Stomach (tissue), 8 donors: ENCODE measurements at regions not wholly inside any gene's neighbourhood (a gene's known extent, or its start where the extent isn't known, plus 50 kb on each side); places are given as distances from the start of the nearest gene placed in this dataset.

Source experiments
- DNase-seq, 2 donors: peaks; one replicate each; pipeline versions ENCODE4 v3.0.0 to v3.0.0-alpha.2; 2013 to 2019
- H3K27ac ChIP-seq, 5 donors: fragments of 200-600 bp in 4 of 5; sonication (generic) in 4 of 5; one replicate each; pipeline ENCODE4 v1.5.1; 2013 to 2019; ENCODE audit warnings: mild to moderate bottlenecking in 1 of 5, moderate library complexity in 1 of 5
- H3K27me3 ChIP-seq, 3 donors: fragments of 200-600 bp; sonication (generic); one replicate each; pipeline ENCODE4 v1.5.1; 2017 to 2019; ENCODE audit warnings: mixed run types in 1 of 3
- H3K36me3 ChIP-seq, 4 donors: fragments of 200-600 bp; sonication (generic); 1 replicate in 3 of 4; 2 replicates in 1 of 4; pipeline ENCODE4 v1.5.1; 2016 to 2019
- H3K4me1 ChIP-seq, 4 donors: fragments of 200-600 bp; sonication (generic); one replicate each; pipeline ENCODE4 v1.5.1; 2016 to 2019
- H3K4me3 ChIP-seq, 4 donors: fragments of 200-600 bp; sonication (generic) in 3 of 4; one replicate each; pipeline ENCODE4 v1.5.1; 2016 to 2019; ENCODE audit warnings: mild to moderate bottlenecking in 1 of 4
- H3K9me3 ChIP-seq, 4 donors: fragments of 200-600 bp; sonication (generic); one replicate each; pipeline ENCODE4 v1.5.1; 2016 to 2019
- EP300 ChIP-seq: sonication (generic); formaldehyde crosslinking; IDR thresholded peaks from one replicate; pipeline ENCODE4 v1.6.1; 2017; ENCODE audit warnings: antibody characterized with exemption
- POLR2A ChIP-seq, 4 donors: fragments of 450-650 bp; IDR thresholded peaks; one replicate each; pipeline ENCODE4 v1.6.1; 2016; ENCODE audit warnings: antibody characterized with exemption in 4 of 4, control low read depth in 2 of 4, mild to moderate bottlenecking in 1 of 4, moderate library complexity in 1 of 4
- POLR2AphosphoS5 ChIP-seq, 3 donors: sonication (generic); formaldehyde crosslinking; IDR thresholded peaks; one replicate each; pipeline ENCODE4 v1.6.1; 2016; ENCODE audit warnings: antibody characterized with exemption in 3 of 3
- WGBS, 5 donors: extraction: QIAGEN DNeasy Blood & Tissue Kit in 3 of 5; methylation state at CpG; one replicate each; pipeline versions ENCODE4 v1.1.5 to v1.1.7; 2013 to 2018; 5-methylcytosine and 5-hydroxymethylcytosine counted together
- intact Hi-C: fragments of 100-400 bp; cut with DNase I; formaldehyde crosslinking; loops from one replicate; pipeline ENCODE4 v1.15.1; 2023; ENCODE audit warnings: low total_unique reads
- TF ChIP-seq, protein P1 (sequence below), 7 experiments: fragments of 450-650 bp in 4 of 7; fragments of 200-600 bp in 3 of 7; sonication (generic) in 3 of 7; IDR thresholded peaks; one replicate each; pipeline ENCODE4 v1.5.1; 2016 to 2019; ENCODE audit warnings: antibody characterized with exemption in 7 of 7, control low read depth in 2 of 7, mild to moderate bottlenecking in 1 of 7
- donor health status: healthy with polysubstance abuse.
- donor health status: Bipolar disorder and iron deficiency.
- donor health status: healthy.

- Histone ChIP-seq H3K4me3 (no peak overlapping the region), H3K27me3 (no peaks in the 10 kb centered on the region), H3K4me1 (peaks cover 0 to 33% (median 14%) of the 10 kb centered on the region in 4 donors), H3K9me3 (no peaks in the 10 kb centered on the region), H3K27ac (peak overlapping the region in 2 of 5 donors; percentile 39 to 55), H3K36me3 (no peaks in the 10 kb centered on the region)
- DNase-seq = no peak
- TF ChIP-seq, protein P1, sequence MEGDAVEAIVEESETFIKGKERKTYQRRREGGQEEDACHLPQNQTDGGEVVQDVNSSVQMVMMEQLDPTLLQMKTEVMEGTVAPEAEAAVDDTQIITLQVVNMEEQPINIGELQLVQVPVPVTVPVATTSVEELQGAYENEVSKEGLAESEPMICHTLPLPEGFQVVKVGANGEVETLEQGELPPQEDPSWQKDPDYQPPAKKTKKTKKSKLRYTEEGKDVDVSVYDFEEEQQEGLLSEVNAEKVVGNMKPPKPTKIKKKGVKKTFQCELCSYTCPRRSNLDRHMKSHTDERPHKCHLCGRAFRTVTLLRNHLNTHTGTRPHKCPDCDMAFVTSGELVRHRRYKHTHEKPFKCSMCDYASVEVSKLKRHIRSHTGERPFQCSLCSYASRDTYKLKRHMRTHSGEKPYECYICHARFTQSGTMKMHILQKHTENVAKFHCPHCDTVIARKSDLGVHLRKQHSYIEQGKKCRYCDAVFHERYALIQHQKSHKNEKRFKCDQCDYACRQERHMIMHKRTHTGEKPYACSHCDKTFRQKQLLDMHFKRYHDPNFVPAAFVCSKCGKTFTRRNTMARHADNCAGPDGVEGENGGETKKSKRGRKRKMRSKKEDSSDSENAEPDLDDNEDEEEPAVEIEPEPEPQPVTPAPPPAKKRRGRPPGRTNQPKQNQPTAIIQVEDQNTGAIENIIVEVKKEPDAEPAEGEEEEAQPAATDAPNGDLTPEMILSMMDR (IDR thresholded peaks at IDR 0.05) = no peak
- no peak for TF ChIP-seq EP300
- WGBS, 5 donors = 5 to 16% (median 9%) methylated on average over 2 of the region's 2 CpGs
- intact Hi-C loops = no loop called here
Measured at GRCh38 chr7:17521437-17521836, 223.0 kb downstream of the AHR start.

- intact Hi-C loops = no loop called here
- TF ChIP-seq EP300 = no peak
- peak in 2 of 3 donors; percentile 46 to 52 for TF ChIP-seq POLR2AphosphoS5 (IDR thresholded peaks at IDR 0.05)
- Histone ChIP-seq H3K36me3 (no peaks in the 10 kb centered on the region), H3K27ac (peak overlapping the region in 1 of 5 donors; percentile 35), H3K4me1 (peaks cover 0 to 33% (median 14%) of the 10 kb centered on the region in 4 donors), H3K27me3 (no peaks in the 10 kb centered on the region), H3K9me3 (no peaks in the 10 kb centered on the region), H3K4me3 (no peak overlapping the region)
- peak in 1 of 2 donors; percentile 44 for DNase-seq
- 32 to 46% (median 43%) methylated on average over 7 of the region's 7 CpGs for WGBS, 5 donors
Measured at GRCh38 chr7:17523813-17524739, 225.6 kb downstream of the AHR start.

DNA sequence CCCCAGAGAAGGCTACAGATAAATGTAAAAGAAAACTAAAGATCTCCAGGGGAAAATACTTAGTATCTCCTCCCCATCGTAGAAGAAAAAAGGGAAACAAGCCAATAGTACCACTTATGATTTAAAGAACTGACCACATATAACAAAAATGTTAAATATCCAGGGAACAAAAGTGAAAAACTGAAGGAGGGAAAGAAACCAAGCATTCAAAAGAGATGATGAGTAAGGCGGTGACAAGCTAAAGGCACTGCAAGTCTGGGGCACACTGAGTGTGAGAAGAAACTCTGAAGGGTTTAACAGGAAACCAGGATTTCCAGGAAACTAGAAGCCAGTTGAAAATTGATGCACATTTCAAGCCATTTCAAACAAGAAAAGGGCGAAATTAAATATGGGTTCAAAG is 226.3 kb downstream of the AHR start:
- intact Hi-C loops = no loop called here
- Histone ChIP-seq H3K4me1 (peaks cover 0 to 33% (median 14%) of the 10 kb centered on the region in 4 donors), H3K36me3 (no peaks in the 10 kb centered on the region), H3K27ac (no peak overlapping the region), H3K27me3 (no peaks in the 10 kb centered on the region), H3K9me3 (no peaks in the 10 kb centered on the region), H3K4me3 (no peak overlapping the region)
- DNase-seq = no peak
- WGBS, 5 donors = 70 to 88% (median 82%) methylated on average over 3 of the region's 3 CpGs
- no peak for TF ChIP-seq EP300
- TF ChIP-seq POLR2AphosphoS5 (IDR thresholded peaks at IDR 0.05) = no peak
- no peak for TF ChIP-seq POLR2A (IDR thresholded peaks at IDR 0.05)
- TF ChIP-seq, protein P1 (IDR thresholded peaks at IDR 0.05) = no peak

GRCh38 chr7:17526621-17527020 is 228.2 kb downstream of the AHR start:
- TF ChIP-seq, protein P1 (IDR thresholded peaks at IDR 0.05) = no peak
- no peak for TF ChIP-seq POLR2AphosphoS5 (IDR thresholded peaks at IDR 0.05)
- no peak for TF ChIP-seq POLR2A (IDR thresholded peaks at IDR 0.05)
- no peak for TF ChIP-seq EP300
- DNase-seq = no peak
- Histone ChIP-seq H3K4me3 (no peak overlapping the region), H3K27ac (no peak overlapping the region), H3K4me1 (peaks cover 0 to 24% (median 8%) of the 10 kb centered on the region in 4 donors), H3K27me3 (no peaks in the 10 kb centered on the region), H3K9me3 (no peaks in the 10 kb centered on the region), H3K36me3 (no peaks in the 10 kb centered on the region)
- intact Hi-C loops = no loop called here

DNA sequence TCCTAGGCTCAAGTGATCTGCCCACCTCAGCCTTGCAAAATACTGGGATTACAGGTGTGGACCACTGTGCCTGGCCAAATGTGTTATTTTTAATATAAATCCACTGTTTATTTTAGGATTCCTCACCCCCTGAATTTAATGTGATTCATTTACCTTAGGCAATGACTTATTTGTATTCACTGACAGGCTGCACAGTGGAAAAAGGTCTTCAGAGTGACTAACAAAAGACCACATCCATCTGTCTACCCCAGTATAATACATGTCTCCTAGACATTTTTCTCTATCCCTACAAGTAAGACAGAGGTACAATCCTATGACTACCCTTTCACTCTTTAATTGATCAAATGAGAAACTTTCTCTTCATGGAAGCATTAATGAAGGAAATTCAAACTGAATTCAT is 230.2 kb downstream of the AHR start:
- Histone ChIP-seq H3K4me1 (peaks cover 4 to 31% (median 7%) of the 10 kb centered on the region in 4 donors), H3K36me3 (no peaks in the 10 kb centered on the region), H3K27me3 (no peaks in the 10 kb centered on the region), H3K4me3 (no peak overlapping the region), H3K27ac (no peak overlapping the region), H3K9me3 (no peaks in the 10 kb centered on the region)
- TF ChIP-seq, protein P1 (IDR thresholded peaks at IDR 0.05) = no peak
- TF ChIP-seq POLR2A (IDR thresholded peaks at IDR 0.05) (no peak), EP300 (no peak), POLR2AphosphoS5 (IDR thresholded peaks at IDR 0.05) (no peak)
- intact Hi-C loops = no loop called here
- DNase-seq = no peak
